Effector memory CD4-positive, alpha-beta T cell (primary cell): ENCODE measurements at regions not wholly inside any gene's neighbourhood (a gene's known extent, or its start where the extent isn't known, plus 50 kb on each side); places are given as distances from the start of the nearest gene placed in this dataset.
"Not testable (repeated sequence)": the region's sequence is repeated elsewhere in the genome, so short reads cannot be mapped to it uniquely, and the experiment has no call there.

ENCODE experiments used
- DNase-seq, 3 donors: peaks; one replicate each; pipeline ENCODE4 v3.0.0-alpha.2; 2020
- H3K27ac ChIP-seq: 2 replicates; pipeline ENCODE4 v1.7.0; 2013; ENCODE audit warnings: mild to moderate bottlenecking, low read length, moderate library complexity; ENCODE audit not compliant: insufficient read depth, poor library complexity, severe bottlenecking
- H3K27me3 ChIP-seq: replicated peaks from 2 replicates; pipeline ENCODE4 v1.7.0; 2013; ENCODE audit warnings: mild to moderate bottlenecking, low read length; ENCODE audit not compliant: insufficient read depth, control insufficient read depth, poor library complexity, severe bottlenecking
- H3K36me3 ChIP-seq: 2 replicates; pipeline ENCODE4 v1.7.0; 2013; ENCODE audit warnings: mild to moderate bottlenecking, low read length, moderate library complexity; ENCODE audit not compliant: control insufficient read depth, insufficient read depth
- H3K4me1 ChIP-seq: 2 replicates; pipeline ENCODE4 v1.7.0; 2013; ENCODE audit warnings: low read length, mild to moderate bottlenecking; ENCODE audit not compliant: control insufficient read depth, insufficient read depth, poor library complexity, severe bottlenecking
- H3K4me3 ChIP-seq: 2 replicates; pipeline ENCODE4 v1.7.0; 2013; ENCODE audit warnings: low read length, low read depth, mild to moderate bottlenecking; ENCODE audit not compliant: insufficient read depth, poor library complexity, severe bottlenecking
- H3K9me3 ChIP-seq: 2 replicates; pipeline ENCODE4 v1.7.0; 2013; ENCODE audit warnings: mild to moderate bottlenecking, low read length, moderate library complexity; ENCODE audit not compliant: control insufficient read depth

DNA sequence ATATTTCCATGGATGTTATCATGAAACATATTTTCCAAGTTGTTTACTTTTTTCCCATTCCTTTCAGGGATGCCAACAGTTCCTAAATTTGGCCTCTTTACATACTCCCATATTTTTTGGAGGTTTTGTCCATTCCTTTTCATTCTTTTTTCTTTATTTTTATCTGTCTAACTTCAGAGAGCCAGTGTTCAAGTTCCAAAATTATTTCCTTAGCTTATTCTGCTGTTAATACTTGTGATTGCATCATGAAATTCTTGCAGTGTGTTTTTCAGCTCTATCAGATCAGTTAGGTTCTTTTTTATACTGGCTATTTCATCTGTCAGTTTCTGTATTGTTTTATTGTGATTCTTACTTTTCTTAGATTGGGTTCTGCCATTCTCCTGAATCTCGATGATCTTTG is 89.9 kb upstream of the TCF21 start:
- no peaks in the 10 kb centered on the region for H3K4me1 ChIP-seq
- H3K36me3 ChIP-seq = no peaks in the 10 kb centered on the region
- H3K27me3 ChIP-seq = no peaks in the 10 kb centered on the region
- no peak overlapping the region for H3K4me3 ChIP-seq
- H3K27ac ChIP-seq = no peak overlapping the region
- no peak for DNase-seq
- H3K9me3 ChIP-seq = no peaks in the 10 kb centered on the region

GRCh38 chr6:133802861-133803260 is 86.1 kb upstream of the TCF21 start:
- no peak overlapping the region for H3K4me3 ChIP-seq
- H3K9me3 ChIP-seq = no peaks in the 10 kb centered on the region
- H3K4me1 ChIP-seq = no peaks in the 10 kb centered on the region
- no peaks in the 10 kb centered on the region for H3K36me3 ChIP-seq
- H3K27me3 ChIP-seq = no peaks in the 10 kb centered on the region
- no peak for DNase-seq
- no peak overlapping the region for H3K27ac ChIP-seq

DNA sequence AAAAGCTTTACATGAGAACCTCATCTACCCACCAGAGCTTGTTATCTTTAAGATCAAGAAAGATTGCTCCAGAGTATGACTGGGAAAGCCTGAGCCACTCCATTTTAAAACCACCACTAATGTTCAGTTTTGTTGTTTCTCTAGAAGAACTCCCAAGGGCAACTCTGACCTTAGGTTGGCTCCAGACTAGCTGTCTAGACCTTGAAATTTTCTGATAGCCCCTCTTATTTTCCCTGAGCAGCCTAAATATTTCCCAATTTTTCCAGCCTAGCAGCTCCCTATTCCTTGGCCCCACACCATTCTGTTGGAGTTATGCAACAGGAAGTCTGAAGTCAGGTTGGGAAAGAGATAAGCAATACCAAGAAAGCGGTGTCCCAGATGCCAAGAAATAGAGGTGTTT is 84.6 kb upstream of the TCF21 start:
- Histone ChIP-seq H3K27me3 (no peaks in the 10 kb centered on the region), H3K27ac (no peak overlapping the region), H3K4me3 (no peak overlapping the region), H3K9me3 (no peaks in the 10 kb centered on the region), H3K36me3 (no peaks in the 10 kb centered on the region), H3K4me1 (no peaks in the 10 kb centered on the region)
- DNase-seq = no peak

DNA sequence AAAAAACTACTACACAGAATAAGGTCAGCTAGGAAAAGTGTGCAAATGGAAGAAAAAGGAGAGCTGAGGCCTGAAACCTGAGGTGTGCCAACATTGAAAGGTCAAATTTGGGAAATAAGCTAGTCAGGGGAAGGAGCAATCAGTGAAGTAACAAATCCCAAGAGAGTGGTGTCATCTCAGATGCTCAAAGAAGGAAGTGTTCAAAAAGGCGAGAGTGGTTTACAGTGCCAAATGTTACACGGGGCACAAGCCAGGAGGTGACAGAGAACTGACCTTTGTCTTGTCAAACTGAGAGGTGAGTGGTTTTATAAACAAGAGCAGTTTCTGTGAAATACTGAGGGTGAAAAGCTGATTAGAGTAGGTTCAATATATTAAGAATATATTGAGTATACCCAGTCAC is 83.0 kb upstream of the TCF21 start:
- H3K9me3 ChIP-seq = no peaks in the 10 kb centered on the region
- H3K27me3 ChIP-seq = no peaks in the 10 kb centered on the region
- H3K4me1 ChIP-seq = no peaks in the 10 kb centered on the region
- no peak overlapping the region for H3K27ac ChIP-seq
- no peaks in the 10 kb centered on the region for H3K36me3 ChIP-seq
- H3K4me3 ChIP-seq = no peak overlapping the region
- DNase-seq = no peak

DNA sequence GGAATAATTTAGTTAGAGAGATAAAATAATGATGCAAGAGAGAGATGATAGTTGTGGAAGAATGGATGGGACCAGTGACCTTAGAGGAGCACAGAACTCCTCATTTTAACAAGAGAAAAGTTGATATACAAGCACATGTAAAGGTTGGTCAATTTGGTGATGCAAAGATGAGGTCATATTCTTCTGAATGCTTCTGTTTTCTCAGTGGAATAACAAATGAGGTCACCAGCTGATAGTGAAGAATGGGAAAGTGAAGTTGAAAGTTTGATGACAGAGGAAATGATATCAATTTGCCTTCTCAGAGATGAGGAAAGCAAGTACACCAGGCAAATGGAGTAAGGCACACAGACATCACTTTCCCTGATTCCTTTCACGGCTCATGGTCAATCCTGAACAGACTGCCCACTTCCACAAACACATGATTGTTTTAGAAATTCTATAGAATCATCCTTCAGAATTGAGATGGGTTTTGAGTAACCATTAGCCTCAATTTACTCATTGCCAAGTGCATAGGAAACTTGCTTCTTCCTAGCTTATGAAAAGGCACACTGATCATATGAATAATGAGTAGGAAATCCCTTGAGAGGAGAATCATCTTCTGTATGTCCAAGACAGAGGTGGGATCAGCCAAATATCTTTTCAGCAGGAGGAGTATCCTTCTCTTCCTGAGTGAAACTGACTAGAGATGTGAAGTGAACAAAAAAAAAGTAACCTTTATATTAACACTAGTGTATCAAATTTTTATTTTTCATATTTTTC is 82.4 kb upstream of the TCF21 start:
- Histone ChIP-seq H3K4me1 (no peaks in the 10 kb centered on the region), H3K9me3 (no peaks in the 10 kb centered on the region), H3K36me3 (no peaks in the 10 kb centered on the region), H3K27me3 (no peaks in the 10 kb centered on the region), H3K4me3 (no peak overlapping the region), H3K27ac (no peak overlapping the region)
- DNase-seq = no peak

DNA sequence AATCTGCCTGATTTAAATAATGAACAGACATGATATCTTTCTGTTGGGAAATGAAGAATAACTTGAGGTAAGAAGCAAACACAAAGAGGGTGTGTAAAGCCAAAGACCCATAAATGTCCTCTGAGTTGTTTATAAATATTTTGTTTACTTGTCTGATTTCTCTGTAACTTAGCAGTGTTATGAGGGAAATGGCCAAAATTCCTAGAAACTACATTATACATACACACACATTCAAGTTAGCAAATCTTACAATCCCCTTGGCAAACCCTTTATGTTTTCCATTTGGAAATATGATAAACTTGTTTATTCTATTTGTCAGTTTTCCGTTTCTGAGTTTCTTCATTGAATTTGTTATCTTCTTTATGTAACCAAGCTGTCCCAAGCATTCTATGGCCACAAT is 81.4 kb upstream of the TCF21 start:
- no peak overlapping the region for H3K27ac ChIP-seq
- H3K27me3 ChIP-seq = no peaks in the 10 kb centered on the region
- H3K36me3 ChIP-seq = no peaks in the 10 kb centered on the region
- DNase-seq = no peak
- H3K9me3 ChIP-seq = no peaks in the 10 kb centered on the region
- no peak overlapping the region for H3K4me3 ChIP-seq
- no peaks in the 10 kb centered on the region for H3K4me1 ChIP-seq

- Histone ChIP-seq H3K27me3 (no peaks in the 10 kb centered on the region), H3K36me3 (no peaks in the 10 kb centered on the region), H3K27ac (no peak overlapping the region), H3K4me1 (no peaks in the 10 kb centered on the region), H3K4me3 (no peak overlapping the region), H3K9me3 (no peaks in the 10 kb centered on the region)
- no peak for DNase-seq
Observed at GRCh38 chr6:133809406-133809805, 79.5 kb upstream of the TCF21 start.

DNA sequence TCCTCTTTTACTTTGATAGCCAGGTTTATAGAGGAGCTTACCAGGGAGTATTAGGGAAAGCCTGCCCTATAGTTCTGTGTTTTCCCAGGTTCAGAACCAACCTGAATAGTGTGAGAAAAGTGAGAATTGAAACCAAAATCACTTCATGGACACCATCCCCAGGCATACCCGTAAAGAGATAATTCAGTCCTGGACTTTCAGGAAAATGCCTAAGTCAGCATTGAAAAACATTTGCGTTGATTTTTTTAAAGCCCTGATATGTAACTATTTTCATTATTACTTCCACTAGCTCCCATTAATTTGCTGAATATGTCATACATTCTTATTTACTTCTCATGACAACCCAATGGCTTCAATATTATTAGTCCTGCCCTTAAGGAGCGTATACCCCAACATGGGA is 77.4 kb upstream of the TCF21 start:
- DNase-seq = no peak
- H3K27me3 ChIP-seq = no peaks in the 10 kb centered on the region
- H3K27ac ChIP-seq = no peak overlapping the region
- no peaks in the 10 kb centered on the region for H3K4me1 ChIP-seq
- H3K9me3 ChIP-seq = no peaks in the 10 kb centered on the region
- H3K36me3 ChIP-seq = no peaks in the 10 kb centered on the region
- H3K4me3 ChIP-seq = no peak overlapping the region

DNA sequence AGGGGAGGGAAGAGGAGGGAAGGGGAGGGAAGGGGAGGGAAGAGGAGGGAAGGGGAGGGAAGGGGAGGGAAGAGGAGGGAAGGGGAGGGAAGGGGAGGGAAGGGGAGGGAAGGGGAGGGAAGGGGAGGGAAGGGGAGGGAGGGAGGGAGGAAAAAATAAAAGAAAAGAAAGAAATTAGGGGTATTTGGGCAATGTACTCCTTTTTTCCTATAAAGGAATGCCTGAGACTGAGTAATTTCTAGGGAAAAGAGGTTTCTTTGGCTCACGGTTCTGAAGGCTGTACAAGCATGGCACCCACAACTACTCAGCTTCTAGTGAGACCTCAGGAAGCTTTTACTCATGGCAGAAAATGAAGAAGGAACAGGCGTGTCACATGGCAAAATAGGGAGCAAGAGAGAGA is 76.5 kb upstream of the TCF21 start:
- H3K4me3 ChIP-seq, H3K36me3 ChIP-seq, H3K9me3 ChIP-seq, H3K27ac ChIP-seq, DNase-seq, H3K4me1 ChIP-seq, H3K27me3 ChIP-seq: not testable (repeated sequence)

- Histone ChIP-seq H3K9me3 (no peaks in the 10 kb centered on the region), H3K36me3 (no peaks in the 10 kb centered on the region), H3K4me1 (no peaks in the 10 kb centered on the region), H3K4me3 (no peak overlapping the region), H3K27me3 (no peaks in the 10 kb centered on the region), H3K27ac (no peak overlapping the region)
- no peak for DNase-seq
Observed at GRCh38 chr6:133814238-133814637, 74.7 kb upstream of the TCF21 start.
